IPS DF 6.9 (cell line): ENCODE measurements at regions not wholly inside any gene's neighbourhood (a gene's known extent, or its start where the extent isn't known, plus 50 kb on each side); places are given as distances from the start of the nearest gene placed in this dataset.

Source experiments
- DNase-seq: peaks from one replicate; pipeline ENCODE4 v3.0.0-alpha.2; 2013; ENCODE audit warnings: low read depth, low spot score
- H3K27ac ChIP-seq: one replicate; pipeline ENCODE4 v1.5.1; 2013; ENCODE audit warnings: low read length, control low read depth
- H3K27me3 ChIP-seq: 2 replicates; pipeline ENCODE4 v1.6.1; 2013; ENCODE audit warnings: mild to moderate bottlenecking, low read length; ENCODE audit not compliant: control insufficient read depth, insufficient read depth
- H3K36me3 ChIP-seq: 2 replicates; pipeline ENCODE4 v1.6.1; 2013; ENCODE audit warnings: low read length; ENCODE audit not compliant: control insufficient read depth, insufficient read depth
- H3K4me1 ChIP-seq: 2 replicates; pipeline ENCODE4 v1.6.1; 2013; ENCODE audit warnings: low read length; ENCODE audit not compliant: control insufficient read depth, insufficient read depth
- H3K4me3 ChIP-seq: 2 replicates; pipeline ENCODE4 v1.5.1; 2013; ENCODE audit warnings: mild to moderate bottlenecking, low read length
- H3K9me3 ChIP-seq: 2 replicates; pipeline ENCODE4 v1.6.1; 2013; ENCODE audit warnings: low read length, inconsistent platforms; ENCODE audit not compliant: control insufficient read depth, insufficient read depth
- WGBS: extraction: QIAGEN DNeasy Blood & Tissue Kit; methylation state at CpG from one replicate; pipeline ENCODE4 v1.1.7; 2013; ENCODE audit warnings: mixed read lengths, missing lambda C conversion rate; ENCODE audit not compliant: insufficient read length, insufficient coverage; 5-methylcytosine and 5-hydroxymethylcytosine counted together

- no peaks in the 10 kb centered on the region for H3K27me3 ChIP-seq
- H3K4me3 ChIP-seq, result no peak overlapping the region
- no peak for DNase-seq
- no CpG with 5 or more reads among the region's 5 CpGs for WGBS
- H3K9me3 ChIP-seq, result no peaks in the 10 kb centered on the region
- H3K36me3 ChIP-seq, result no peaks in the 10 kb centered on the region
- no peak overlapping the region for H3K27ac ChIP-seq
- H3K4me1 ChIP-seq, result no peaks in the 10 kb centered on the region
These were observed 378.5 kb downstream of the LMO7 start for GRCh38 chr13:76014406-76015318.

GRCh38 chr13:76012091-76012721 is 376.1 kb downstream of the LMO7 start:
- no peak overlapping the region for H3K27ac ChIP-seq

GRCh38 chr13:76009267-76009890 is 373.2 kb downstream of the LMO7 start:
- H3K36me3 ChIP-seq, result no peaks in the 10 kb centered on the region
- H3K27ac ChIP-seq, result no peak overlapping the region
- no peak overlapping the region for H3K4me3 ChIP-seq
- no peaks in the 10 kb centered on the region for H3K9me3 ChIP-seq
- no peaks in the 10 kb centered on the region for H3K4me1 ChIP-seq
- DNase-seq, result no peak
- no peaks in the 10 kb centered on the region for H3K27me3 ChIP-seq
- no CpG with 5 or more reads among the region's 2 CpGs for WGBS

More at GRCh38 chr13:76012091-76012721, 376.1 kb downstream of the LMO7 start:
- no peaks in the 10 kb centered on the region for H3K27me3 ChIP-seq
- DNase-seq, result no peak
- H3K36me3 ChIP-seq, result no peaks in the 10 kb centered on the region
- WGBS, result no CpG with 5 or more reads among the region's 2 CpGs
- H3K9me3 ChIP-seq, result no peaks in the 10 kb centered on the region
- H3K4me3 ChIP-seq, result no peak overlapping the region
- no peaks in the 10 kb centered on the region for H3K4me1 ChIP-seq

- Histone ChIP-seq H3K27me3 (no peaks in the 10 kb centered on the region), H3K9me3 (no peaks in the 10 kb centered on the region), H3K4me3 (no peak overlapping the region), H3K27ac (no peak overlapping the region), H3K36me3 (no peaks in the 10 kb centered on the region), H3K4me1 (no peaks in the 10 kb centered on the region)
- DNase-seq, result no peak
- WGBS, result no CpG with 5 or more reads among the region's 2 CpGs
These were observed 368.3 kb downstream of the LMO7 start for GRCh38 chr13:76004416-76004815.

GRCh38 chr13:76000131-76000530 is 364.0 kb downstream of the LMO7 start:
- Histone ChIP-seq H3K36me3 (no peaks in the 10 kb centered on the region), H3K4me1 (no peaks in the 10 kb centered on the region), H3K9me3 (no peaks in the 10 kb centered on the region), H3K4me3 (no peak overlapping the region), H3K27ac (no peak overlapping the region), H3K27me3 (no peaks in the 10 kb centered on the region)
- no peak for DNase-seq
- WGBS, result no CpG with 5 or more reads among the region's 1 CpG

- no peaks in the 10 kb centered on the region for H3K4me1 ChIP-seq
- no peak for DNase-seq
- WGBS, result no CpG with 5 or more reads among the region's 2 CpGs
These were observed 360.5 kb downstream of the LMO7 start for GRCh38 chr13:75996582-75996981.

GRCh38 chr13:75995966-75996365 is 359.8 kb downstream of the LMO7 start:
- H3K9me3 ChIP-seq, result no peaks in the 10 kb centered on the region
- H3K4me3 ChIP-seq, result no peak overlapping the region
- no peak overlapping the region for H3K27ac ChIP-seq
- DNase-seq, result no peak
- no peaks in the 10 kb centered on the region for H3K36me3 ChIP-seq
- no CpG with 5 or more reads among the region's 2 CpGs for WGBS
- no peaks in the 10 kb centered on the region for H3K27me3 ChIP-seq
- no peaks in the 10 kb centered on the region for H3K4me1 ChIP-seq

More at GRCh38 chr13:75996582-75996981, 360.5 kb downstream of the LMO7 start:
- no peak overlapping the region for H3K4me3 ChIP-seq
- H3K27ac ChIP-seq, result no peak overlapping the region
- H3K36me3 ChIP-seq, result no peaks in the 10 kb centered on the region
- no peaks in the 10 kb centered on the region for H3K27me3 ChIP-seq
- H3K9me3 ChIP-seq, result no peaks in the 10 kb centered on the region

- no peak overlapping the region for H3K27ac ChIP-seq
- no peak overlapping the region for H3K4me3 ChIP-seq
- DNase-seq, result no peak
- H3K4me1 ChIP-seq, result no peaks in the 10 kb centered on the region
- no peaks in the 10 kb centered on the region for H3K27me3 ChIP-seq
- no CpG with 5 or more reads among the region's 8 CpGs for WGBS
- H3K36me3 ChIP-seq, result no peaks in the 10 kb centered on the region
- H3K9me3 ChIP-seq, result no peaks in the 10 kb centered on the region
These were observed 357.7 kb downstream of the LMO7 start for GRCh38 chr13:75993823-75994222.

- H3K4me3 ChIP-seq, result no peak overlapping the region
- H3K27me3 ChIP-seq, result no peaks in the 10 kb centered on the region
- H3K36me3 ChIP-seq, result no peaks in the 10 kb centered on the region
- no peaks in the 10 kb centered on the region for H3K9me3 ChIP-seq
- H3K4me1 ChIP-seq, result no peaks in the 10 kb centered on the region
- WGBS, result no CpG with 5 or more reads among the region's 3 CpGs
- H3K27ac ChIP-seq, result no peak overlapping the region
- no peak for DNase-seq
These were observed 357.1 kb downstream of the LMO7 start for GRCh38 chr13:75993241-75993640.

GRCh38 chr13:75986818-75987217 is 350.7 kb downstream of the LMO7 start:
- no peak overlapping the region for H3K4me3 ChIP-seq
- WGBS, result no CpG with 5 or more reads among the region's 1 CpG
- no peak overlapping the region for H3K27ac ChIP-seq
- no peak for DNase-seq
- no peaks in the 10 kb centered on the region for H3K36me3 ChIP-seq
- no peaks in the 10 kb centered on the region for H3K9me3 ChIP-seq
- H3K4me1 ChIP-seq, result no peaks in the 10 kb centered on the region
- H3K27me3 ChIP-seq, result no peaks in the 10 kb centered on the region
